Frontal cortex (tissue), 3 donors: ENCODE measurements at regions not wholly inside any gene's neighbourhood (a gene's known extent, or its start where the extent isn't known, plus 50 kb on each side); places are given as distances from the start of the nearest gene placed in this dataset.
A peak's percentile ranks its signal among the peaks of the same experiment; 100 is the strongest.

Experiments
- DNase-seq, 2 donors: peaks; one replicate each; pipeline ENCODE4 v3.0.0; 2012; ENCODE audit warnings: low spot score in 2 of 2
- FAIRE-seq: peaks from 2 replicates; lab custom pipeline; 2012; peaks lifted over from hg19 to GRCh38; lab: Jason Lieb, UNC
- donor health status: control.
- donor health status: control.
- donor health status: control.

DNA sequence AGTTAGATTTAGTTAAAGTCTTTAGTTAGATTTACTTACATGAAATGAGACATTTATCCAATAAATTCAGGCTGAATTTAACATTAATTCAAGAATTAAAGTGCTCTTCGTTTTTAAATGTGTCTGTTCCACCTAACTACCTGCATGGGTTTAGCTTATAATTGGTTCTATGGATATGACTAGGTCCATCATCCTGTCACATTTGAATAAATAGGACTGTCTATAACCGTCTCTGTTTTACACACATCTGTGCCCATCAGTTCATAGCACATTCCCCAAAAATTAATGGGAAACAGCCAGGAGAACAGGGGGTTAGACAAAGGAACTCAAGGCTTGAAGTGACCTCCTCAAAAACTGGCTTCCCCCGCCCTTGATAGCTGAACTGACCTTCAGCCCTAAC is 219.6 kb downstream of the MRPL39 start:
- FAIRE-seq = no peak
- DNase-seq = no peak

GRCh38 chr21:25385911-25386474 is 221.3 kb downstream of the MRPL39 start:
- DNase-seq = peak; percentile 14 to 36
- peak; percentile 79 for FAIRE-seq

- no peak for FAIRE-seq
- DNase-seq = no peak
Observed at GRCh38 chr21:25385341-25385740, 221.9 kb downstream of the MRPL39 start.

- FAIRE-seq (no peak), DNase-seq (no peak)
Observed at GRCh38 chr21:25384782-25385181, 222.5 kb downstream of the MRPL39 start.

- DNase-seq (no peak), FAIRE-seq (no peak)
Observed at GRCh38 chr21:25383545-25383944, 223.7 kb downstream of the MRPL39 start.

- no peak for DNase-seq
- no peak for FAIRE-seq
Observed at GRCh38 chr21:25381936-25382452, 225.3 kb downstream of the MRPL39 start.

DNA sequence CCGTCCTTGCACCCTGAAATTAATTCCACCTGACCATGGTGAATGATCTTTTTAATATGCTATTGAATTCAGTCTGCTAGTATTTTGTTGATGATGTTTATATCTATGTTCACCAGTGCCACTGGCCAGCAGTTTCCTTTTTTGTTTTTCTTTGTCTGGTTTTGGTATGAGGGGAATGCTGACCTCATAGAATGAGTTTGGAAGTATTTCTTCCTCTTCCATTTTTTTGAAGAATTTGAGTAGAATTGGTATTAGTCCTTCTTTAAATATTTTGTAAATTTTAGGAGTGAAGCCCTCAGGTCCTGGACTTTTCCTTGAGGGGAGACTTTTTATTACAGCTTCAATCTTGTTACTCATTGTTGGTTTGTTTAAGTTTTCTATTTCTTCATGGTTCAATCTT is 231.6 kb downstream of the MRPL39 start:
- FAIRE-seq = no peak

DNA sequence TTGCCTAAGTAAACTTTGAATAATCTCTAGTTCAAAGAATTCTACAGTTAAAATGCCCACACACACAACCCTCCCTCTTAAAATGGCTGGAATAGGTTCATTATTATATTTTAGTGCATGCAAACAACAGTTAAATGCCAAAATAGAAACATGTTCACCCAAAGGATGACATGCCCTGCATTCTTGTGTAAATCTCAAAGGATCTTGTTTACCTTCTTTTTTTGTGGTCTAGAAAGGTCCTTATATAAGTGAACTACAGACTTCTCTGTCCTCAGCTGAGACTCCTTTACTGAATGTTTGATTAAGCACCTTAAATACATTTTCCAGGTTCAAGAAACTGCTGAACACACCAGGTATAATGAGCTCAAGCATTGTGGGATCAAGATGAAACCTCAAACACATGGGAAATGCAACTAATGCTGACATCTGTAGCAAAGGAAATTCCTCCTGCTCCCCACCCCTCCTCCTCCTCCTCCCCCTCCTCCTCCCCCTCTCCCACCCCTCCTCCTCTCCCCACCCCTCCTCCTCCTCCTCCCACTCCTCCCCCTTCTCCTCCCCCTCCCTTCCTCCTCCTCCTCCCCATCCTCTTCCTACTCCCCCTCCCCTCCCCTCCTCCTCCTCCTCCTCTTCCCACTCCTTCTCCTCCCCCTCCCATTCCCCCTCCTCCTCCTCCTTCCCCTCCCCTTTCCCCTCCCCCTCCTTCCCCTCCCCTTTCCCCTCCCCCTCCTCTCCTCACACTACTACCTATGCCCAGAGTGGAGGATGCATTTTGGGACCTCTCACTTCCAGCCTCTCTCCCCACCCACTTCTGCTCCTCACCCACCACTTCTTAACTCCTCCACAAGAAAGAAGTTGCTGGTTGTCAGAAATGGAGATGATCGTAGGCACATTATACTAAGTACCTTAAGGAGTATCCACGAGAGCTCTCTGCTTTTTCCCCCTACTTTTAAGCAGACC is 233.9 kb downstream of the MRPL39 start:
- DNase-seq (no peak), FAIRE-seq (no peak)

More for the DNA sequence above, 231.6 kb downstream of the MRPL39 start:
- no peak for DNase-seq

DNA sequence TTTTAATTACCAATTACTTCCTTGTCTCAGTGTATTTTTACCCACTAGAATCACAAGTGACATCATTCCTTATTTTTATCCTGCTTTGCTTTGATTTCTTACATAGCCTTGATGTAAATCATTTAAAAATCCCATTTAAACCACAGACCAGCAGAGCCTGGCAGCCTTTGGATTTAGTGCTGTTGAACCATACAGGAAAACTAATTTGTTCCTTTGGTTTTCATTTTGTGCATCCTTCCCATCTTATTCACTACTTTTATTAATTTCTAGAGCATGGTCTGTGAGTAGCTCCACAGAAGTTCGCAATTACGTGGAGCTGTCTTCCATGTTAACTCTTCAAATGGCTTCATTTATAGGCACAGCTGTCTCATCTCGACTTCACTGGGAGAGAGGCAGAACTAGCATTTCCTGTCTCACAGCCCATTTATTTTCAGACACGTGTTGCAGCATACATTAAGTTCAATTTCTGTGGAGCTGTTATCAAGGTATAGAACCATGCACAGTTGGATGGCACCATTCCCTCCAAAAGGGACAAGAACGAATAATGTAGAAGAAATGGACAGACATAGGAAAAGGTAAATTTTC is 235.3 kb downstream of the MRPL39 start:
- FAIRE-seq (no peak), DNase-seq (no peak)

DNA sequence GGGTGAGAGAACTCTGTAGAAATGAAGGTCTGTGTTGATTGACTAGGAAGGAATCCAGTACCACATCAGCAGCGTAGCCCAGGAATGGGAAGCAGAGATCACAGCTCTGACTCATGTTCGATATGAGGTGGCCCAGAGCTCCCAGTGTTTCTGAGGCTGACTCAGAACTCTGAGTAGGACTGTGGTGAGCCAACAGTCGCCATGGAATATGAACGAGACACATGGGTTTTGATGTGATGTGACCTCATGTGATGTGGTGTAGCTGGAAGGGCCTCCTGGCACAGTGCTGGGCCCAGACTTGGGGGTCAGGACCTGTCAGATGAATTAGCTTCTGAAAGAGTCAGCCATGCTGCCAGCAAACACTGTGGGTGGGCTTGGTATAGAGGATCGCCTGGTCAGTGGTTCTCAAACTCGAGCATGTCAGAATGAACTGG is 237.0 kb downstream of the MRPL39 start:
- FAIRE-seq = no peak
- no peak for DNase-seq

- DNase-seq (no peak), FAIRE-seq (no peak)
Observed at GRCh38 chr21:25369524-25370300, 237.6 kb downstream of the MRPL39 start.

GRCh38 chr21:25368531-25368930 is 238.8 kb downstream of the MRPL39 start:
- DNase-seq (no peak), FAIRE-seq (no peak)

- FAIRE-seq = no peak
- no peak for DNase-seq
Observed at GRCh38 chr21:25366116-25366515, 241.2 kb downstream of the MRPL39 start.

GRCh38 chr21:25362375-25363267 is 244.7 kb downstream of the MRPL39 start:
- no peak for FAIRE-seq
- DNase-seq = no peak

GRCh38 chr21:25361765-25362164 is 245.5 kb downstream of the MRPL39 start:
- DNase-seq (no peak), FAIRE-seq (no peak)

DNA sequence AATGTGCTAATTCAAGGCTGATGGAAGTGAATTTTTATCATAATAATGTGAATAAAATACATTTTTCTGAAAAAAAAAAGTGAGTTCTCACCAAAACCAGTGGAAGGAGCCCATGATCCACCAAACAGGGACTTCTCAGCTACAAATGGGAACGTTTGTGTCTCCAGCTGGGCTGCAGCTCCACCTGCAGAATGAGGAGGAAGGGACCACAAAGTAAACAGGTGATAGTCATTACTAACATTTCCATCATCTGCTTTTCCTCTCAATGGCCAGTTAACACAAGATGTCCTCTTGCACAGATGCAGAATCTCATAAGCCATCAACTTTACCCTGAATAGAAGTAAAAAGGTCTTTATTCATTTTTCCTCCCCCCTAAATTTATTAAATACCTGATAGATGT is 246.2 kb downstream of the MRPL39 start:
- FAIRE-seq (no peak), DNase-seq (no peak)

DNA sequence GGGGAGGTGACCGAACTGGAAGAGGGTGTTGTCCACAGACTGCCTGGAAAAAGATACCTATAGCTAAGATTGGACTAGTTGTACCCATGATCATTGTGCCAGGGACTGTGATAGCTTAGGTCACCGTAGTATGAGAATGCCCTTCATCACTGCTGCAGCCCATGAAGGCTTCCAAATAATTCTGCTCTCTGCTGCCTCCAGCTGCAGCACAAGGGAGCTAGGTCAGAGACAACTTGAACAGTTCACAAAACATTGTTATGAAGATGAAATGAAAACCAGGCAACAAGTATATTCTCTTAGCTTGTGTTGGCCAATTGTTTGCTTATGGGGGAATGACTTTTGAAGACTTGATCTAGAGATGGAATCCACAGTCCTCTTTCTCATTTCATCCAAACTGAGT is 246.7 kb downstream of the MRPL39 start:
- DNase-seq (no peak), FAIRE-seq (no peak)

- DNase-seq (no peak), FAIRE-seq (no peak)
Observed at GRCh38 chr21:25359724-25360123, 247.6 kb downstream of the MRPL39 start.

- FAIRE-seq (no peak), DNase-seq (no peak)
Observed at GRCh38 chr21:25350056-25350455, 257.2 kb downstream of the MRPL39 start.
